ENCODE measurements at regions not wholly inside any gene's neighbourhood (a gene's known extent, or its start where the extent isn't known, plus 50 kb on each side); places are given as distances from the start of the nearest gene placed in this dataset.
"Not testable (repeated sequence)": the region's sequence is repeated elsewhere in the genome, so short reads cannot be mapped to it uniquely, and the experiment has no call there.

DNA sequence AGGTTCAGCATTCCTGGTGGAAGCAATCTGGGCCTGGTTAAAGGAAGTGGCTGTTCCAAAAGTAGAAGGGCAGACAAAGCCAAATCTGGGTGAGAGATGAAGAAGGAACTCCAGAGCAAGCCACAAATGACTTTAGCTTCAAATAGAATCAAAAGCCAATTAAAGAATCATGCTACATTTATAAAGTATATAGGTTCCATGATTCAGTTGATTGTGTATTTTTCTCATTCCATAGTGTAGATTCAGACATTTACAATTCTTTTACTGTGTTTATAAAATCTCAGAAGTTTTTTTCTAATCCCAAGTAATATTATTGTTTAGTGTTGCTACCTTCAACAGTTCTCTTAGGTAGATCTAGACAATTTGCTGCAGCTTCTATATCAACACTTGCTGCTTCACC is 262.0 kb downstream of the PLK2 start:
- DNase-seq, result no peak

GRCh38 chr5:58191443-58191842 is 268.4 kb downstream of the PLK2 start:
- DNase-seq, result no peak

- DNase-seq, result no peak
These were observed 271.6 kb downstream of the PLK2 start for GRCh38 chr5:58188262-58188651.

DNA sequence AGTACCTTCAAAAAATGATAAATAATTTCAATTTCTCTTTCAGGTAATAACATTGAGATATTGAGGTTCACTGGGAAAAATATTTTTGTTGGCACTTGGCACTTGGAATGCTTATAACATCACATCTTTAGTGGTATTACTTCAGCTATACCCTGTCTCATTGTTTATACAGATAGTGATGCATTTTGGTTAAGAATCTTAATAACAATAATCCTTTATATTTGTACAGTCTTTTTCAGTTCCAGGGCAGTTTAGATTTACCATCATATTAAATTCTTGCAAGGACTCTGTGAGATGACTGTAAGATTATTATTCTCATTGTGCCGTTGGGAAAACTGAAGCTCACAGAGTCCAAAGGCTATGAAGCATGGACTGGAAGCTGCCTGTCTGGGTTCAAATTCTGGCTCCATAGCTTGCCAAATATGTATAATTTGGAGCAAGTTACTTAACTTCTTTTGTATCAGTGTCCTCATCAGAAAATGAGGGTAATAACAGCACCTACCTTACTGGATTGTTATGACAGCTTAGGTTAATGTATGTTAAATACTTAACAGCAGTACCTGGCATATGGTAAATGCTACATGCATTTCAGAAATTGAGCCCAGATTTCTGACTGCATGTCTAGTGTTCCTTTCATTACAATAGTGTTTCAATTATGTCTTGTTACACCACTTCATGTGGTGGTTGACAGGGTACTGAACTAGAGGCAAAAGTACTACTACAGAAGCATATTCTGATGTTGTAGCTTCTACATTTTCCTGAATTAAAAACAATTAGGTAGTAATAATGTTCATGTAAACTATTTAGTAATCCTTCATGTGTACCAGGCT is 272.2 kb downstream of the PLK2 start:
- no peak for DNase-seq

- DNase-seq, result no peak
These were observed 274.1 kb downstream of the PLK2 start for GRCh38 chr5:58185801-58186200.

- DNase-seq, result no peak
These were observed 274.5 kb downstream of the PLK2 start for GRCh38 chr5:58185397-58185796.

DNA sequence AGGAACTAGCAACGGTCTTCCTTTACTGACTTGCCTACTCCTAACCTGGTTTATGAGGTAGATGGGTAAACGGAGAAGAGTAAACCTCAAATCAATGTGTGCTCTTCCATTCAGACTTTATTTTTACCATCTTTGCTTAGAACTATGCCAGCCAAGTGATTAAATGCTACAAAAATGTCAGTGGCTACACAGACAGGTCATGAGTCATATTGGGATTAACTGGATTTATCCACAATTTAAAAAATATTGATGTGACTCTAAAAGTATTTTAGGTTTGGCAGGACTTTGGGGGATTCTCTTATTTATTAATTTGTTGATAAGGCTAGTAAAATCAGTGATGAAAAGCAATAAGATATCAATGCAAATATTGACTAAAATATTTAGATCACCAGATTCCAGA is 275.0 kb downstream of the PLK2 start:
- no peak for DNase-seq

DNA sequence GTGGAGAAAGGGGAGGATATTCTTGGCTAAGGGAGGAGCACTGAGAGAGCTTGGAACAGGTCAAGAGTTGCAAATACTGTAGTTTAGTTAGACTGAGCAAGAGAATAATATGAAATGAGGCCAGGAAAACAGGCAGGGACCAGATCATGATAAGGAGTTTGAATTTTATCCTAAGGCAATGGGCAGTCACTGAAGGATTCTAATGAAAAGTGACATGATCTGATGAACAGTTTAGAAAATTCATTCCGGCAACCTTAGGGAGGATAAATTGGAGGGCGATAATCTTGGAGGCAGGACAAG is 276.1 kb downstream of the PLK2 start:
- DNase-seq, result no peak

DNA sequence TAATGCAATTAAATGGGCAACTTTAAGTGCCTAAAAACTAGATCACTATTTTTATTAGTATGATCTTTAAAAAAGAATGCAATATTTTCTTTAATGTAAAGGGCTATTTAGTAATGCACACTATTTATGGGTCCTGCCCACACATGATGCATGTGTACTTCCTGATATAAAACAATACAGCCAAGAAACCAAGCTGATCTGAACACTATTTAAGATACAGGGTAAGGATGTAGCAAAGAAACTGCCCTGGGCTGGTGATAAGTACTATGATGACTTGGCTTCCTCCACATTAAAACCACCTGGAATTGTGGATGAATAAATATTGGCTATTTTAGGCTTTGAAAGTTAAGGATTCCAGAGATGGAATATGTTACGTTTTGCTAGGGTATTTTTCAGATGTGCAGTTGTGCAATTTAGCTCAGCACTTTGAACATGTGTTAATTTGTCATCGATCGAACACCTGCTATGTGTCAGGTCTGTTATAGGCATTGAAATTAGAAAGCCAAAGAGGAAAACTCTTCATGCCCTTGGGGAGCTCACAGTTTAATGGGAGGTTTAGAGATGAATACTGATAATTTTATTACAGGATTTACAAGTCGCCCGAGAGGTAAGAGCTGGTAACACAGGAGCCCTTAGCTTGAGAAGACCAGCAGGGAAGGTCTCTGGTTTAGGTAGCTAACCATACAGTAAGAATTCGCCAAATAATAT is 276.7 kb downstream of the PLK2 start:
- DNase-seq, result no peak

DNA sequence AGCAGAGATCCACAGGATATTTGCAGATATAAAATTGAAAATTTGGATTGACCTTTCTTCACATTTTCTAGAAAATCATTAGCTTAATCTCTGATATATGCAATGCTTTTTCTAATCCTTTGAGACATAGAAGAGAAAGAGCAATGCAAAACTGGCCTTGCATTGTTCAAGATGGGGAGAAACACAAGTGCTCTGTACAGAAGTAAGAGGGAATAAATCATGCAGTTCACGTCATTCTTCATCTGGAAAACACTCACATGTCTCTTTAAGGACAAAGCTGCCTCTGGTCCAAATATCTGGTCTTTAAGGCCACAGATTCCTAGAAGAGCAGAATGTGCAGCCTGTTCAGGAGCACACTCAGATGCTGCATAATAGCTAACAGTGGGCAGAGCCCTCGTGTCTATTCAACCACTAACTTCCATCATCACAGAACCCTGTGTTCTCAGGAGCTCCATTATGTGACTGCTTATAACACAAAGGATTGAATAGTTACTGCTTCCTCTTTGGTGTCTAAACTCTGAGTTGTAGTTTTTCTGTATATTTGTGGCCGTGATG is 277.5 kb downstream of the PLK2 start:
- no peak for DNase-seq

DNA sequence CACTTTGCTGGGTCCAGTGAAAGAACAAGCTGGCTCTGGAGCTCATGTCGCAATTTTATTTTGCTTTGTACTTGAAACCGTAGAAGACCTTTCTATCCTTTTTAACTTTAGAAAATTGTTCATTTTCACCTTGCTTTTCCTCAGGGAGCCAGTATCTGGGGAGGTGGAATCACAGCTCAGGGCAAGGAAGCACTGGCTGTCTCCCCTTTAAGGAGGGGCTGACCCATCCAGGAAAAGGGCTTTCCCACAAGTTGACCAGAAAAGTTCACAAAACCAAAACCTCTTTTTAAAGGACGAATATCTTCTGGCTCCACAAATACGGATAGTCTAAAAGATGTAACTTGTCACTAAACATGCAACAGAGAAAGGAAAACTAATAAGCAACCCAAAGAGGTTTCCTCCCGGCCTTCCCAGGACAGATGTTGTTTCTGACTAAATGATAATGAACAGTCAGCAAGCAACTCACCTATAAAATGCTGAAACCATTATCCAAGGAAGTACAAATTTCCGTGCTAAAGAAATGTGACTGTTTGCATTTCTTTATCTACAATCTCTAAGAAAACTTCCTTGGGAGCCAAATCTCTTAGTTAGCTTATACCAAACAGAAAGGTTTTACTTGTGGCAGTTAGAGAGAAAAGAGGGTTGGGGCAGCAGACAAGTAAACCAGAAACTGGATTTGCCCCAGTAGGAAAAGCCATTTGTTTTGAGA is 278.2 kb downstream of the PLK2 start:
- DNase-seq, result no peak

- DNase-seq, result no peak
These were observed 286.9 kb downstream of the PLK2 start for GRCh38 chr5:58172946-58173345.

DNA sequence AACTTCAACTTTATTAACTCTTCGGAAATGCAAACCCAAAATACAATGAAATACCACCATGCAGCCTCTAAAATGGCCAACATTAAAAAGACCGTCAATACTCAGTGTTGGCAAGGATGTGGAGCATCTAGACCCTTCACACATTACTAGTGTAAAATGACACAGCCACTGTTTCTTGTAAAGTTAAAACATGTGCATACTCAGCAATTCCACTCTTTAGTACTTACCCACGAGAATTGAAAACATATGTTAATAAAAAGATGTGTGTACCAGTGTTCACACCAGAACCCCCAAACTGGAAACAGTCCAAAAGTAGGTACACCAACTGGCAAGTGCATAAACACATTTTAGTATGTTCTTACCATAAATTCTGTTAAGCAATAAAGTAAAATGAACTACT is 294.7 kb downstream of the PLK2 start:
- no peak for DNase-seq

GRCh38 chr5:58161889-58162288 is 298.0 kb downstream of the PLK2 start:
- not testable (repeated sequence) for DNase-seq

DNA sequence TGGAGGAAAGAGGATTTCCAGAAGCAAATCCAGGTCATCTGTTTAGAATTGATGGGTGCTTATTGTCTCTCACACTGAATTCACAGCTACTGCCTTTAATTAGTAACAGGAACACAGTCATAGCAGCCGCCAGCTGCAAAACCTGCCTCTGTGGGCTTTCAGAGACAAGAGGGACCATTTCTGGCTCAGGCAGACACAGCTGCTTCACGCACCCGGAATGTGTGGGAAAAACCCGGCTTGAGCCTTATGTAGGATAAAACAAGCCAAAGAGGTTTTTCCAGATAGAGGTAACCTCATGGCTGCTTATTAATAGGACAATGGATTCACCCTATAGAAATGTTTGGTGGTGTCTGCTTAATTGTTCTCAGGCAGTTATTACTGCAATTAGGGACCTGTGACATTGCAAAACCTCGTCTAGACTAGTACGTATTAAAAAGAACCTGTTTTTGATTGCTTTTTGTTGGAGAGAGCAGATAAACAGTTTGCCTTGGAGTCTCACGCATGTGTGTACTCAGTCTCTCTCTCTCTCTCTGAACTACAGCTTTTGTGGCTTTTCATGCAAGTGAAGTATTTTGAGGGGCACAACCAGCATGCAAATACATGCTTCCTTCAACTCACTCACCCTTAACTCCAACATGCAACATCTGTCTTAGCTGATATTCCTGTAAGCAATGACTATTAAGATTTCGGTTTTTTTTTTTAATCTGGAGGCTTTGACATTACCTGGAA is 302.7 kb downstream of the PLK2 start:
- no peak for DNase-seq

DNA sequence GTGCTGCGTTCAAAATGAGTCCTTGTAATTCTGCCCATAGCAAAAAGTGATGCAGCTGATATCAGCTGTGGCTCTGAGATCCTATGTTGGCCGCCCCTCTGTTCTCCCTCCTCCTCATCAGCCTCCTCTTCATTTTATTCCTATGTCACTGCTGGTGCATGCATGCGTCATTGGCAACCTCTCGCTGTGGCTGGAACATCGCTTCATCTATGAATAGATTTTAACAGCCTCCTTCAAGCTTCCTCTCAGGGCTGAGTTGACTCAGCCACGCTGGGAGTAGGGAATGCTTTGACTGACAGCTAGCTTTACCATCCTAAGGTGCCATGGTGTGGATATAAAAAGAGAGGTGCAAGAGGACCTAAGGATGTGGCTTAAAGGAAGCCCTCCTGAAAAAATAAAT is 303.5 kb downstream of the PLK2 start:
- DNase-seq, result no peak

DNA sequence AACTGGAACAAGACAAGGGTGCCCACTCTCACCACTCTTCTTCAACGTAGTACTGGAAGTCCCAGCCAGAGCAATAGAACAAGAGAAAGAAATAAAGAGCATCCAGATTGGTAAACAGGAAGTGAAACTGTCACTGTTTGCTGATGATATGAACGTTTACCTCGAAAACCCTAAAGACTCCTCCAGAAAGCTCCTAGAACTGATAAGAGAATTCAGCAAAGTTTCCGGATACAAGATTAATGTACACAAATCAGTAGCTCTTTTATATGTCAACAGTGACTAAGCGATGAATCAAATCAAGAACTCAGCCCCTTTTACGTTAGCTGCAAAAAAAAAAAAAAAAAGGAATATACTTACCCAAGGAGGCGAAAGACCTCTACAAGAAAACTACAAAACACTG is 306.6 kb downstream of the PLK2 start:
- DNase-seq, result no peak

- DNase-seq, result no peak
These were observed 308.5 kb downstream of the PLK2 start for GRCh38 chr5:58151414-58151813.

GRCh38 chr5:58150926-58151325 is 309.0 kb downstream of the PLK2 start:
- no peak for DNase-seq

DNA sequence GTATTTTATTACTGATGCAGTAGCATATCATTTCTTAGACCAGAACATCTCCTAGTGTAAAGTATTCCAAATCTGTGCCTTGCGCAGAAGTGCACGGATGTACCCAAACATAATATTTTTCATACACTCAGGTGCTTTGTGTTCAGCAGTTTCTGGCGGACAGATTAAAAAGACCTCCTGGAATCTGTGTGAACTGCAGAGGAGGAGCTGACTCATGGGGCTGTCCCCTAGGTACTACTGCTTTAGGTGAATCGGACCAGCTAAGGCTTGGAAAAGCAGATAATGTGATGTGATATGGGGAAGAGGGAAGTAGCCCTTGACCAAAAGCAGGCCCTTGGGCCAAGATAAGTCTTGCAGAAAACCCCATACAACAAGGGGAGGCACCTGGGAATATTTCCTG is 310.1 kb downstream of the PLK2 start:
- DNase-seq, result no peak

- DNase-seq, result no peak
These were observed 310.5 kb downstream of the PLK2 start for GRCh38 chr5:58149345-58149744.

GRCh38 chr5:58148254-58148775 is 311.6 kb downstream of the PLK2 start:
- no peak for DNase-seq

DNA sequence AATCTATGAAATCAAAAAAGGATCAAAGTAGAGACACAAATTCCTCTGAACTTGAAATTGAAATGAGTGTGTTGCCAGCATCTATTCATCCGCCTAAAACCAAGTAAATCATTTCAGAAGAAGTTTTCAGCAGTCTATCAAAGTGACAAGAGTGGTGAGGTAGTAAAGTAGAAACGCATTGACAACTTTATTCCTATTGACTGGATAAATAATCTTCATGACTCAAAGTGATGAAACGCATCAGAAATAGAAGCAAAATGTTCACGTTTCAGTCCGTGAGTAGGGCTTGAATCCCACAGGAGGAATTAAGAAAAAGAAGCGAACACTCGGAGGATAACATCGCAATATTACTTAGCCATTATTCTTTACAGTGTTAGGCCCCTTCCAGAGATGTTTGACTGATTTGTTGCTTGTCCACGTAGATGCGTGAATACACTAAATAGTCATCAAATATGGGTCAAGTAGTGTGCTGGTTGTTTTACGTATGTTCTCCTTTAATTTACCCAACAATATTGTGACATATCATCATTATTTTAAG is 314.4 kb downstream of the PLK2 start:
- DNase-seq, result no peak

All from activated CD8-positive, alpha-beta memory T cell treated with anti-CD3 and anti-CD28 coated beads, Interleukin-2, amount 50 U/mL, for 4 hours (primary cell).